ENCODE measurements at regions not wholly inside any gene's neighbourhood (a gene's known extent, or its start where the extent isn't known, plus 50 kb on each side); places are given as distances from the start of the nearest gene placed in this dataset.
"Not testable (repeated sequence)": the region's sequence is repeated elsewhere in the genome, so short reads cannot be mapped to it uniquely, and the experiment has no call there.

- DNase-seq: no peak
Observed at GRCh38 chr9:71268871-71269635, 147.6 kb upstream of the TRPM3 start.

- no peak for DNase-seq
Observed at GRCh38 chr9:71263451-71263850, 142.0 kb upstream of the TRPM3 start.

- DNase-seq: not testable (repeated sequence)
Observed at GRCh38 chr9:71260419-71260818, 139.0 kb upstream of the TRPM3 start.

- no peak for DNase-seq
Observed at GRCh38 chr9:71254592-71255277, 133.3 kb upstream of the TRPM3 start.

- DNase-seq: no peak
Observed at GRCh38 chr9:71253011-71253410, 131.6 kb upstream of the TRPM3 start.

GRCh38 chr9:71250581-71250980 is 129.2 kb upstream of the TRPM3 start:
- no peak for DNase-seq

GRCh38 chr9:71249729-71250317 is 128.4 kb upstream of the TRPM3 start:
- no peak for DNase-seq

- no peak for DNase-seq
Observed at GRCh38 chr9:71245651-71246050, 124.2 kb upstream of the TRPM3 start.

- DNase-seq: no peak
Observed at GRCh38 chr9:71243951-71244350, 122.5 kb upstream of the TRPM3 start.

- no peak for DNase-seq
Observed at GRCh38 chr9:71242081-71242480, 120.7 kb upstream of the TRPM3 start.

GRCh38 chr9:71237051-71237450 is 115.6 kb upstream of the TRPM3 start:
- DNase-seq: no peak

GRCh38 chr9:71233646-71234045 is 112.2 kb upstream of the TRPM3 start:
- DNase-seq: no peak

GRCh38 chr9:71223953-71224538 is 102.6 kb upstream of the TRPM3 start:
- no peak for DNase-seq

- DNase-seq: no peak
Observed at GRCh38 chr9:71218774-71219173, 97.4 kb upstream of the TRPM3 start.

GRCh38 chr9:71213633-71214032 is 92.2 kb upstream of the TRPM3 start:
- DNase-seq: no peak

- DNase-seq: no peak
Observed at GRCh38 chr9:71210326-71210725, 88.9 kb upstream of the TRPM3 start.

GRCh38 chr9:71209890-71210289 is 88.5 kb upstream of the TRPM3 start:
- DNase-seq: no peak

GRCh38 chr9:71202931-71203330 is 81.5 kb upstream of the TRPM3 start:
- DNase-seq: no peak

- DNase-seq: no peak
Observed at GRCh38 chr9:71191708-71192107, 70.3 kb upstream of the TRPM3 start.

GRCh38 chr9:71183251-71183650 is 61.8 kb upstream of the TRPM3 start:
- DNase-seq: no peak

GRCh38 chr9:71179183-71179582 is 57.8 kb upstream of the TRPM3 start:
- DNase-seq: no peak

- no peak for DNase-seq
Observed at GRCh38 chr9:71177901-71178300, 56.5 kb upstream of the TRPM3 start.

GRCh38 chr9:71171517-71171916 is 50.1 kb upstream of the TRPM3 start:
- DNase-seq: no peak

Measured in stimulated activated CD4-positive, alpha-beta T cell treated with anti-CD3 and anti-CD28 coated beads, Interleukin-1b, Interleukin-23, amount 100 ng/mL, for 48 hours (primary cell).